Progenitor cell of endocrine pancreas (in vitro differentiated cells): ENCODE measurements at regions not wholly inside any gene's neighbourhood (a gene's known extent, or its start where the extent isn't known, plus 50 kb on each side); places are given as distances from the start of the nearest gene placed in this dataset.

Experiments used
- DNase-seq: peaks from one replicate; pipeline ENCODE4 v3.0.0; 2021; ENCODE audit warnings: low spot score; ENCODE audit not compliant: unreplicated experiment
- H3K27ac Mint-ChIP-seq: 2 replicates; pipeline ENCODE4 v1.8.0; 2021; ENCODE audit warnings: mild to moderate bottlenecking, moderate library complexity, mixed read lengths
- H3K27me3 Mint-ChIP-seq: 2 replicates; pipeline ENCODE4 v1.8.0; 2021; ENCODE audit warnings: mixed read lengths
- H3K36me3 Mint-ChIP-seq: 2 replicates; pipeline ENCODE4 v1.8.0; 2022; ENCODE audit warnings: mixed read lengths; ENCODE audit not compliant: insufficient read depth
- H3K4me1 Mint-ChIP-seq: 2 replicates; pipeline ENCODE4 v1.8.0; 2021; ENCODE audit warnings: low read depth, mixed read lengths
- H3K4me3 Mint-ChIP-seq: 2 replicates; pipeline ENCODE4 v1.8.0; 2021; ENCODE audit warnings: low read depth, mild to moderate bottlenecking, moderate library complexity, mixed read lengths
- H3K9me3 Mint-ChIP-seq: 2 replicates; pipeline ENCODE4 v1.8.0; 2021; ENCODE audit warnings: low read depth, mixed read lengths
- TF ChIP-seq, protein P1 (sequence below): fragments of 200-600 bp; sonication (generic); IDR thresholded peaks from one replicate; pipeline ENCODE4 v1.5.0; 2021; ENCODE audit warnings: antibody characterized with exemption, mild to moderate bottlenecking; ENCODE audit not compliant: unreplicated experiment

DNA sequence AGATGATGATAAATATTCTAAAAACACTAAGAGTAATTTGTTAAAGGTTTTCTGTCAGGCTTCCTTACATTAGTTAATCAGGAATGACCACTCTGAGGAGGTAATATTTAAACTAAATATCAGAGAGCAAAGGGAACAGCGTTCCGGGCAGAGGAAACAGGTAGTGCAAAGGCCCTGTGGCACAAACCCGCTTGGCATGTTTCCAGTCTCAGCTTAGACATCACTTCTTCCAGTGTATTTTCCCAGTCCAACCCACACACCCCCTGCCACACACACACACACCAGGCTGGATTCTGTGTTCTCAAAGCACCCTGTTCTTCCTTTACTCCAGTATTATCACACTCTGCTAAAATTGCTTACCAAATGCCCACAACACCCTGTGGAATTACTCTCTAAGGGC, 247.1 kb downstream of the RPS29 start:
- Mint-ChIP-seq H3K27ac (no peak overlapping the region), H3K4me1 (peaks cover 9% of the 10 kb centered on the region)
- TF ChIP-seq, protein P1, sequence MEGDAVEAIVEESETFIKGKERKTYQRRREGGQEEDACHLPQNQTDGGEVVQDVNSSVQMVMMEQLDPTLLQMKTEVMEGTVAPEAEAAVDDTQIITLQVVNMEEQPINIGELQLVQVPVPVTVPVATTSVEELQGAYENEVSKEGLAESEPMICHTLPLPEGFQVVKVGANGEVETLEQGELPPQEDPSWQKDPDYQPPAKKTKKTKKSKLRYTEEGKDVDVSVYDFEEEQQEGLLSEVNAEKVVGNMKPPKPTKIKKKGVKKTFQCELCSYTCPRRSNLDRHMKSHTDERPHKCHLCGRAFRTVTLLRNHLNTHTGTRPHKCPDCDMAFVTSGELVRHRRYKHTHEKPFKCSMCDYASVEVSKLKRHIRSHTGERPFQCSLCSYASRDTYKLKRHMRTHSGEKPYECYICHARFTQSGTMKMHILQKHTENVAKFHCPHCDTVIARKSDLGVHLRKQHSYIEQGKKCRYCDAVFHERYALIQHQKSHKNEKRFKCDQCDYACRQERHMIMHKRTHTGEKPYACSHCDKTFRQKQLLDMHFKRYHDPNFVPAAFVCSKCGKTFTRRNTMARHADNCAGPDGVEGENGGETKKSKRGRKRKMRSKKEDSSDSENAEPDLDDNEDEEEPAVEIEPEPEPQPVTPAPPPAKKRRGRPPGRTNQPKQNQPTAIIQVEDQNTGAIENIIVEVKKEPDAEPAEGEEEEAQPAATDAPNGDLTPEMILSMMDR: no peak

DNA sequence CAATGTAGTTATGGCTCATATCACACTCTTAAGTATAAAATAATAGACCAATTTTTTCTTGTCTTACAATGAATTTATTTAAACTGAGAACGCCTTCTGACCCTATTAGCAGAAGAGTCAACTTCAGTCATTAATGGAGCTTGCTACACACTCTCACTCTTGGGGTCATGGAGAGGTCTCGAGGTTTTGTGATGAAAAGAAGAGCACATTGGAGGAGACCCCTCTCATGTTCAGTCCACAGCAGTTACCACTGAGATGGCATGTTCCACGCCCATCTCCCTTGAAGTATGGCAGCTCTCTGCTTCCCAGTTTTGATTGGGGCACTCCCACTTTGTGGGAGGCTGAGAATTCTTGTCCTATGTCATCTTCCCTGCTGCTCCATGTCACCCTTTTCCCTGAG, 266.4 kb downstream of the RPS29 start:
- DNase-seq: no peak
- H3K27me3 Mint-ChIP-seq: peaks cover 3% of the 10 kb centered on the region
- TF ChIP-seq, protein P1: no peak

More for the DNA sequence above, 247.1 kb downstream of the RPS29 start:
- no peak for DNase-seq
- Mint-ChIP-seq H3K9me3 (peaks cover 3% of the 10 kb centered on the region), H3K27me3 (no peaks in the 10 kb centered on the region), H3K36me3 (no peaks in the 10 kb centered on the region), H3K4me3 (no peak overlapping the region)

DNA sequence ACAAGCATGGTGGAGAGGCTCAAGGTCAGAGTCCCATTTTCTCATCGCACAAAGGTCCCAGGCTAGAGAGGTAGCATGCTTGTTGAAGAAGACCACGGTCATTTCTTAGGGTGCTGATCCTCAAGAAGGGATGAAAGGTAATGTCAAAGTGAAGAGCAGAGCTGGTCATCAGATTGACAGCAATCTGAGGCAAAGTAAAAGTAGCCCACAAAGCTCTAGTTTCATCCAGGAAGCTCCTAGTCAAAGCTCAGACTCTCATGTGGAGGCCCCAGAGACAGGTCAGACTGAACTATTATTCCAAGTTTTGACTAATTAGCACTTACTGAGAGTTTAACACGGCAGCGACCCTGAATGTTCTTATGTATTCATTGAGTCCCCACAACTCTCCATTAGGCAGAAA, 270.6 kb downstream of the RPS29 start:
- no peak overlapping the region for H3K4me3 Mint-ChIP-seq
- H3K9me3 Mint-ChIP-seq: no peaks in the 10 kb centered on the region
- no peak overlapping the region for H3K27ac Mint-ChIP-seq
- TF ChIP-seq, protein P1: no peak
- DNase-seq: no peak
- peaks cover 3% of the 10 kb centered on the region for H3K27me3 Mint-ChIP-seq
- H3K36me3 Mint-ChIP-seq: no peaks in the 10 kb centered on the region
- no peaks in the 10 kb centered on the region for H3K4me1 Mint-ChIP-seq

More for the DNA sequence above, 266.4 kb downstream of the RPS29 start:
- Mint-ChIP-seq H3K36me3 (no peaks in the 10 kb centered on the region), H3K27ac (no peak overlapping the region), H3K4me1 (no peaks in the 10 kb centered on the region), H3K9me3 (no peaks in the 10 kb centered on the region), H3K4me3 (no peak overlapping the region)

DNA sequence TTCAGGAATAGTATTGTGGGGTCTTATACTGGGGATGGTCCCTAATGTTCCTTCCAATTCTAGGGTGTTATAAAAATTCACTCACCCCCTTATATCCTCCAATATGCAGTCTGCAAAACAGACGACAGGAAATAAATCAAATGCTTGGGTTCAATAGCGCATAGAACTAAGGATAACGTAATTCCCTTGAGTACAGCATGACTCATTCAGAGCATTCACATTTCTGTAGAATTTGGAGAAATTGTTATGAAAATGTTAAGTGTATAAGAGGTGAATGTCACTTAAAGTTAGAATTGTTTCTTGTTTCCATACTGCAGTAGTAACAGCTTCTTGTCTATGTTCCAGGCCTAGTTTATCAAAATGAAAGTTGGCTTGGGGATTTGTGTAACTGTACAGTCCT, 271.4 kb downstream of the RPS29 start:
- no peak overlapping the region for H3K27ac Mint-ChIP-seq
- no peak for DNase-seq
- no peaks in the 10 kb centered on the region for H3K27me3 Mint-ChIP-seq
- H3K4me1 Mint-ChIP-seq: no peaks in the 10 kb centered on the region
- no peak overlapping the region for H3K4me3 Mint-ChIP-seq
- H3K9me3 Mint-ChIP-seq: no peaks in the 10 kb centered on the region
- TF ChIP-seq, protein P1: no peak
- H3K36me3 Mint-ChIP-seq: no peaks in the 10 kb centered on the region

DNA sequence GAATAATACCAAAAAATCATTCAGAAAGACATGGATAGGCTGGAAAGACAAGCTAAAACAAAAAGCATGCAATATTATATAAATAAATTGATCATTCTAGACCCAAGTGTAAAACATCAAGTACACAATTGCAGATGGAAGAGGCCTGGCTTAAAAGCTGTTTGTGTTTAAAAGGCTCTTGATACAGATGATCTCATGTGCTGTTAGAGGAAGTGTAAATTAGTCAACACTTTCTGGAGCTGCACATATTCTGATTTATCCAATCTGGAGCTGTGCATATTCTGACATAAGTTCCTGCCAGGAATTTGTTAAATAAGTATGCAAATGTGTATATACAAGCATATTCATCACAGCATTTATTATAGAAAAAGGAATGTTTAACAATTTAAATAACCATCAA, 273.1 kb downstream of the RPS29 start:
- no peaks in the 10 kb centered on the region for H3K36me3 Mint-ChIP-seq
- H3K27me3 Mint-ChIP-seq: no peaks in the 10 kb centered on the region
- no peak for DNase-seq
- no peaks in the 10 kb centered on the region for H3K4me1 Mint-ChIP-seq
- H3K4me3 Mint-ChIP-seq: no peak overlapping the region
- no peak overlapping the region for H3K27ac Mint-ChIP-seq
- TF ChIP-seq, protein P1: no peak
- no peaks in the 10 kb centered on the region for H3K9me3 Mint-ChIP-seq
